DMS53 treated with DMSO at 0.1 percent for 48 hours (cell line): ENCODE measurements at regions not wholly inside any gene's neighbourhood (a gene's known extent, or its start where the extent isn't known, plus 50 kb on each side); places are given as distances from the start of the nearest gene placed in this dataset.

Experiments used
- DNase-seq: peaks from one replicate; lab custom pipeline; 2025; ENCODE audit not compliant: unreplicated experiment; lab: John Stamatoyannopoulos, UW

DNA sequence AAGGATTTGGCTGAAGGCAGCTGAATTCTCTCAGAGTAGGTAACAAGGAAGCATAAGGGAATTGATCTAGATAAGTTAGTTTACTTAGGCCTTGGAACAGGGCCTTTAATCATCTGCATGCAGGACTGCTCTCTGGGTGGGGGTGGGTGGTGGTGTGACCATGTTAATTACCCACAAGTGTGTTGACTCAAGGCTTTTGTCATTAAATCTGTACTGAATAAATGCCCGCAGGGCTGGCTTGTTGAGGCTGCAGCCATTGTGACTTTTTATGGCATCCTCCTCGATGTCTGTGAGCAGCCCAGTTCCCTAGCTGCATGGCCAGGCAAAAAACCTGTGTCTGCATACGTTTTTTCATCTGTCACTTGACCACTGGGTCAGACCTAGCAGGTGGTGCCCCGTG, 63.5 kb upstream of the ASCC3 start:
- no peak for DNase-seq

DNA sequence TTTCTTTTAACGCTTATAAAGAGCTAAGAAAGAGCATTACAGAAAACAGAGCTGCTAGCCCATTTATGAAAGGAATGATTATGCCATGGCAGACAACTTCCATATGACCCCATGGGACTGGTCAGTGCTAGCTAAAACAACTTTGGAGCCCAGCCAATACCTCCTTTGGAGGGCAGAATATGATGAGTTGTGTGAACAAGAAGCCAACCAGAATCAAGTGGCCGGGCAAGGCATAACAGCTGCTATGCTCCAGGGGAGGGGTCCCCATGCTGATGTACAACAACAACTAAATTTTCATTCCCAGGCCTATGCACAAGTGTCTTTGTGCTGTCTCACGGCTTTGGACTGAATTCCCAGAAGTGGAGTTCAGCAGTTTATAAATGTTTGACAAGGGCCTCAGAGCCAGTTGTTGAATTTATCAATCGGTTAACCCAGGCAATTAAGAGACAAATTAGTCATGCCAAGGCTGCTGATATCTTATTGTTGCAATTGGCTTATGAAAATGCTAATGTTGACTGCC, 65.0 kb upstream of the ASCC3 start:
- DNase-seq = no peak

DNA sequence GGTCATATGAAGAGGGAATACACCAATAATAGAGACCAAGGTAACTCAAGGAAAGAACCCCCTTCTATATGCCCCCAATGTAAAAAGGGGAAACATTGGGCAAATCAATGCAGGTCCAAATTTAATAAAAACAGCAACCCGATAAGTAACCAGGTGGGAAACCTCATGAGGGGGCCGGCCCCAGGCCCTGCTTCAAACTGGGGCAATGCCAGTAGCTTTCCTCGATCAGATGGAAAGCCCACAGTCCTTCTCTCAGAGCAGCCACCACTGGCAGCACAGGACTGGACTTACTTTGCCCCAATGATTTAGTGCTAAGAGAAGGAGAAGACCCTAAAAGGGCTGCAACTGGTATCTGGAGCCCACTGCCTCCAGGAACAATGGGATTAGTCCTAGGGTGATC, 65.6 kb upstream of the ASCC3 start:
- DNase-seq = no peak

DNA sequence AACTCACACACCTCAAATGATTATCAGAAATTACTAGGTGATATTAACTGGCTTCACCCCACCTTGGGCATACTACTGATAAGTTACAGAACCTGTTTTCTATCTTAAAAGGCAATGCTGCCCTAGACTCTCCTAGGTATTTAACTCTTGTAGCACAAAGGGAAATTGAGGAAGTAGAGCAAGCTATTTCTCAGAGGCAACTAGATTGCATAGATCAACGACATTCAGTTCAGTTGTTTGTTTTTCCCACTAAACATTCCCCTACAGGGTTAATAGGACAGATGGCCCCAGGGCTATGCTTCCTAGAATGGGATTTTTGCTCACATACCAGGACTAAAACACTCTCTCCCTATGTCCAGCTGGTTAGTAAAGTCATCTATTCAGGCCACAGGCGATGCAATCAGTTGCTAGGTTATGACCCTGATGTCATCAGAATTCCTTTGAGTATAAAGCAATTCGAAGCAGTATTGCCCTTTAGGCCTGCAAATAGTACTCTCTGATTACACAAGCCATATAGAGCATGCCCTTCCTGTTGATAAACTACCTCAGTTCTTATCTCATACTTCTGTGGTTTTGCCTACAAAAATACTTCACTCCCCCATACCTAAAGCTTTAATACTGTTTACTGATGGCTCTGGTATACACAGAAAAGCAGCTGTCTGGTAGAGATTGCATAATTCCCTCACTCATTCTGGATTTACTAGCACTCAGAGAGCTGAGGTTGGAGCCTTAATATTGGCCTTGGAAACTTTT, 67.4 kb upstream of the ASCC3 start:
- peak; percentile 6 for DNase-seq

DNA sequence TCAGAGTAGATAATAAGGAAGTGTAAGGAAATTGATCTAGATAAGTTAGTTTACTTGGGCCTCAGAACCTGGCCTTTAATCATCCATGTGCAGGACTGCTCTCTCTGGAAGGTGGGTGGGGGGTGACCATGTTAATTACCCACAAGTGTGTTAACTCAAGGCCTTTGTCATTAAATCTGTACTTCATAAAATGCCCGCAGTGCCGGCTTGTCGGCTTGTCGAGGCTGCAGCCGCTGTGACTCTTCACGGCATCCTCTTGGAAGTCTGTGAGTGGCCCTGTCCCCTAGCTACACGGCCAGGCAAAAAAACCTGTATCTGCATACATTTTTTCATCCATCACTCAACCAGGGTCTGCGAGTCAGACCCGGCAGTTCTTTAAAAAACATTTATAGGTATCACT, 70.9 kb upstream of the ASCC3 start:
- no peak for DNase-seq

DNA sequence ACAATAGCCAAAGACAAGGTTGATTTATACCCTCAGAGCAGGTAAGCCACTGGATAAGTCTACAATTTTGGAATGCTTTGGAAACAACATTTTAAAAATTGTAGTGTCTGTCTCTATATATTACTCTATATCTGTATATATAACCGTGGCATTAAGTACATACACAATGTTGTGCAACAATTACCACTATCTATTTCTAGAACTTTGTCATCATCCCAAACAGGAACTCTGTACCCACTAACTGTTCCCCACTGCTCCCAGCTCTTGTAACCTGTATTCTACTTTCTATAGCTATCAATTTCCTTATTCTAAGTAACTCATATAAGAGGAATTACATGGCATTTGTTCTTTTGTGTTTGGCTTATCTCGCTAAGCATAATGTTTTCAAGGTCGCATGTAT, 78.2 kb upstream of the ASCC3 start:
- DNase-seq = no peak

DNA sequence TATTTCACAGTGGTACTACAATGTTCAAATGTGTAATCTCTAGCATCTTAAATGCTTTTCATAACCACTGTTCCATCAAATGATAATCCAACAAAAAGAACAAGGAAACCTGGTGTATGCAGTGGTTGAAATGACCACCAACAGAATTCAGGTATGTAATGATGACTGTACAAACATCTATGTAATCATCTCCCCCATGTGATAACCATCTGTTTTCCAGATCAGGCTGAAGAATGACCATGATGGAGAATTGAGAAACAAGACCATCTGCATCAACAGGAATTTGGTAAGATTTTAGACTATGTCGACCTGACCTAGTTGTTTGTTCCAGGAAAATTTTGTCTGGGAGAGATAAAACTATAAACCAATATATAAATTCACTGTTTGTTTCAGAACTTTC, 81.3 kb upstream of the ASCC3 start:
- DNase-seq = no peak

DNA sequence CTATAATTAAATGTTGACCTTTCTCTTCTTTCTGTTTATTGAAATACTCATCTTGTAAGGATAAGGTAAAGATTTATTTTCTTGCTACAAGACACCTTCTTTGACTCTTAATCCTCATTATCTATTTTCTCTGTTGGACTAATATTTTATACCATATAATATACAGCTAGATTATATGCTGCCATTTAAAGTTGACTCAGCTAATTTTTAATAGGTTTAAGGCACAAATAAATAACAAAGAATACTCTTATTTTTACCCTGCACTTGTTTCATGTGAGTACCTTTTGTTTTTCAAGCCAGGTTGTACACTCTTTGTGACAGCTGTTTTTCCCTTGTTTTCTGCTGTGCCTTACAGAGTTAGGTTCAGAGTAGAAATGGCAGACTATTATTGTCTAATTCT, 83.9 kb upstream of the ASCC3 start:
- DNase-seq = no peak

DNA sequence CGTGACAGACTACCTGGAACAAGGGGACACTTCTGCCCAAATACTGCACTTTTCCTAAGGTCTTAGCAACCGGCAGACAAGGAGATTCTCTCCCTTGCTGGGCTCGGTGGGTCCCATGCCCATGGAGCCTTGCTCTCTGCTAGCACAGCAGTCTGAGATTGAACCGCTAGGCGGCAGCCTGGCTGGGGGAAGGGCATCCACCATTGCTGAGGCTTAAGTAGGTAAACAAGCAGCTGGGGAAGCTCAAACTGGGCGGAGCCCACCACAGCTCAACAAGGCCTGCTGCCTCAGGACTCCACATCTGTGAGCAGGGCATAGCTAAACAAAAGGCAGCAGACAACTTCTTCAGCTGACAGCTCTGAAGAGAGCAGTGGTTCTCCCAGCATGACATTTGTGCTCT, 87.8 kb upstream of the ASCC3 start:
- DNase-seq = peak; percentile 1

DNA sequence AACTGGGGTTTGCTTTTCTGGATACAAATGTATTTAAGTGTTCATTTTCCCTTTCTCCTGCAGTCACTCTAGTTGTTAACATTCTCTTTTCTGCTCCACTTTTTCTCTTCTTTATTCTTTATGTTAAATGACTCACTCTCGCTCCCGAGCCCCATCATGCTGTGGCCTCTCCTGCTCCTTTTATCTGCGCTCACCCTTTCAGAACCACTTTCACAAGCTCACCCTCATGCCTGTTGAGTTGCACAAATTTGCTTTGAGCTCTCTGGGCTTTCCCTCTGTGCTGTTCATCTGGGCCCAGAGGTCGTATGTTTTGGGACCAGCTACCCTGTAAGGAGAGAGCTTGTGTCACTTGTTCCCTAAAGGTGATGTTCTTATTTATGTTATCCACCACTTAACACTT, 98.1 kb upstream of the ASCC3 start:
- DNase-seq = no peak

DNA sequence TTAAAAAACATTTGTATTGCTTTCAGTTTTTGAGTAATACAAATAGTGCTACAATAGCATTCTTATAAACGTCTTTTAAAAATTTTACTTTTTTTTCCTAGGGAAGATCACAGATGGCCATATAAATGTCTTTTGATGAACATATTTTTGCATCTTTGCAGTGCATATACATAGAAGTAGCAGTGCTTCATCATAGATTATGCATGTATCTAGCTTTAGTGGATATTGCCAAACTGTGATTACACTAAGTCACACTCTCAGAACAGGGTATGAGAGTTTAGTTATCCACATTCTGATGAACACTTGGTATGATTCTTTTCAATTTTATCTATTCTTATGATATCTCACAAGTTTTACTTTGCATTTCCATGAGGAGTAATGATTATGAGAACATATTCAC, 99.8 kb upstream of the ASCC3 start:
- DNase-seq = no peak

DNA sequence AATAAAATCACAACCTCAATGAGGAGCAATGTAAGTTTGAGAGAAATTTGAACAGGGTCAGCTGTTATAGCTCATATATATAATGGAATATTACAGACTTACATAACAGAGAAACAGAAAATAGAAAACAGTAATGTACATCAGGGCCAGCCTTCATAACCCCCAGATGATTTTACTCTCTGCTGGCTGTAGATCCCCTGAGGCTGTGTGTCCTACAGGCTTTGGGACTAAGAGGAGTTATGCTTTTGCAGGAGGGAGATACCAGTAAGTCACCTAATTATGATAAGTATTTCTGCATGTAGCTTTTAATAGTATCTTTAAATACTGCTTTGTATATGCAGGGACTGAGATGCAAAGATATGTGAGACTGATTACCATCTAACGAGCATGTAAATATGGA, 105.8 kb upstream of the ASCC3 start:
- DNase-seq = no peak

DNA sequence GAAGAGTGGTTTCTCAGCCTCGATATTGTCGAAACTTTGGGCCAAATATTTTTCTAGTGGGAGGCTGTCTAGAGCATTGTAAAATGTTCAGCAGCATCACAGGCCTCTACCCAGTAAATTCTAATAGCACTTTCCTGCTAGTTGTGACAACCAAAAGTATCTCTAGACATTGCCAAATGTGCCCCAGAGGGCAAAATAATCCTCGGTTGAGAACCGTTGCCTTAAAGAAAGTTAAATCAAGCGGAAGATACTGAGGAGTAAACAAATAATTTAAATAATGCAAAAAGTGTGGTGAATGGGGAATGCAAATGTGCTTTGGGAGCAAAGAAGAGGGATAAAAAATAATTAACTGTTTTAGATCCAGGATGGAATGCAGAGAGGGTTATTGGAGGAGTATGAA, 106.4 kb upstream of the ASCC3 start:
- DNase-seq = no peak

DNA sequence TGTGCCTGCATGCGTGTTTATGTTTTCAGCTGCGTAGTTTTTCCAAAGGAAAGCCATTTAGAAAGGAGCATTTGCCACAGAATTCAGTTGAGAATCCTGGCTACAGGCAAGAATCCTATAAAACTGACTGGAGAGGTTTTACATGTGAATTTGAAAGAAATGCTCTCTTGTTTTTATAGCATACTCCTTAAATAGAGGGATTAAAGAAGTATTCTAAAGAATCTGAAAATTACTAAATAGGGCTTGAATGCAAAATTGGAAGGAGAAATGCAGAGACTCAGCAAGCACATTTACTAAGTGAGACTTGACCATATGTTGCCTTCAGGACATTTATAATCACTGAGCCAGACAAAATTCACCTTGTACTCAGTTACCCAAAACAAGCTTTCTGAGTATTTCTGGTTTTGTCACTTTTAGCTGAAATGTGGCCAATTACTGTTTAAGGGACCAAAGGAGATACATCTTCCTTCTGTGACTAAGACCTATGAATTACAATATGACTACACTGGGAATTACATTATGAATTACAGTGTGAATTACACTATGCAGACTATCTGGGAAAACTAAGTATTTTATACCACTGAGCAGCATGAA, 107.4 kb upstream of the ASCC3 start:
- DNase-seq = no peak

DNA sequence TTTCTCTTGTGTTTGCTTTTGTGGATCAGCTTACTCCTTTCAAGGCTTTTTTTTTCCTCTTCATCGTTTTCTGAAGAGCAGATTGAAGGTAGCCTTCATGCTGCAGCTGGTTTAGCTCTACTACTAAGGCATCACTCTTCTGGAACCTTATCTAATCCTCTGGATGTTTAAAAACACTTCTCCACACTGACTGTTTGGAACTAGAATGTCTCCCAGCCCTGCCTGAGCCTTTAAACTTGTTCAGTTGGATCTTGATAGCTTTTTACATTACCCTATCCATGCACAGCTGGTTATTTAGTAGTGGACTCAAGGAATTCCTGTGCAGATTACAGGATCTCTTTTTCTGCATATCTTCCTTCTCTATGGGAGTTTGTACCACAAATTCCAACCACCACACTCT, 108.9 kb upstream of the ASCC3 start:
- no peak for DNase-seq

DNA sequence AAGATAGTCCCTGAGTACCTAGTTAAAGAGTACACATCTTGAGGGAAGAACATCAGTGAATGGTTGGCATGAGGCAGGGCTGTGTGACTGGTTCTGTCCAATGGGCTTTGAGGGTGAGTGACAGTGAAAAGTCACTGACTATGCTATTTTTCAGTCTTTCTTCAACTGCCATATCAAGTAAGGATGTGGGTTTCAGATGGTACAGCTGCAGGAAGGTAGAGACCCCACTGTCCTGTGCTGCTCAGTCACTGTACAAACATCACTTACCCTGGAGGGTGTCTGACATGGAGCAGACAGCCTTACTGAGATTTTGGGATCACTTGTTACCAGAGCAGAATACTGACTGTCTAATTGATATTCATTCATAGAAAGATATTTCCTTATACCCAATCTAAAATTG, 115.3 kb upstream of the ASCC3 start:
- DNase-seq = no peak

DNA sequence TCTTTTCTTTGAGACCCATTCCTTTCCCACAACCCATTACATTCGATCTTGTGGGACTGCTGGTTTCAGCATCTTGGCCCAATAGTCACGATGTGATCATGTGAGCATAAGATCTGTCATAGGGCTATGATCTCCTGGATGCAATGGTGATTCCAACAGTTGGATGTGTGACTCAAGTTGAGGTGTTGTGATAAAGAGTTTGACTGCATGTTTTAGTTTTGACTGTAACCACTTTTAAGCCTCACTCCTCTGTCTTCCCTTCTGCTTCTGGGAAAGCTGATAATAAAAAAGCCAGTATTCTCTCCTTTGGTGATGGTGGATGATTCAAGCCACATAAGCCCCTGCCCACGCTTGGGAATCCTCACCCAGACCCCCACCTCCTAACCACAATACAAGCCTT, 117.0 kb upstream of the ASCC3 start:
- DNase-seq = no peak

DNA sequence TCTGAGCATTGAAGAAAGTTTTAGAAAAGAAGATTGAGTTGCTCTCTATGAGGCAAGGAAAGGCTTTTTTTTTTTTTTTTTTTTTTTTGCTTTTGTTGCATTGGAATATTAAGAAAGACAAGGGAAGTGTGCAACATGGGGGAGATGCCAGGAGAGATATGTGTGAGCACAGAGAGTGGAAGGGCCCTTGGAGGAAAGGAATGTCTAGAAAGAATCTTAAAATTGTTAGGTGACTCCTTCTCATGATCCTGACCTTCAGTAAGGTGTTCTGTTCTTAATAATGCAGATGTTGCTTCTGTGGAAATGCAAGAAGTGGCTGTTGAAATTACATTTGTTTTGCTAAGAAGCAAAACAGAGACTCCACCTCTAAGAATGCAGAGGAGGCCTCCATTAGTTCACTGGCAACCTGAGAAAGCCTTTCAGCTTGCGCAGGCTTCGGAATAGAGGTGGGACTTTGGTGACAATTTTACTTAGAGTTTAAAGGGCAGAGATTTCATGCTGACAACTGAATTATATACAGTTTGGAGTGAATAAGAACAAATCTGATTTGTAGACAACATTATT, 118.0 kb upstream of the ASCC3 start:
- no peak for DNase-seq

DNA sequence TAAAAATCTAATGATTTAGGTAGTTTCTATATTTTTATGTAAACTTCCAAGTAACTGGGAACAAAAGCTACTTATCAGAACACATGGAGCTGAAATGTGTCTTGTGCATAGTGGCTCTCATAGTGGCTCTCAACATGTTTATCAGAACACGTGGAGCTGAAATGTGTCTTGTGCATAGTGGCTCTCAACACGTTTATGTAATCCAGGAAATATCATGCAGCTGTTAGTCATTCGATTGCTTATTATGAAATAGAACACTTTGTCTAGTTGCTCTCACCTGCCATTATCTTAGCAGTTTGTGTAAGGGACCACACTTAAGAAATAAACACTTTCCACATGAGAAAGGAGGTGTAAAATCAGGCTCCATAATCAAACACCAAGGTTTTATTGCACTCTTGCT, 119.2 kb upstream of the ASCC3 start:
- no peak for DNase-seq

DNA sequence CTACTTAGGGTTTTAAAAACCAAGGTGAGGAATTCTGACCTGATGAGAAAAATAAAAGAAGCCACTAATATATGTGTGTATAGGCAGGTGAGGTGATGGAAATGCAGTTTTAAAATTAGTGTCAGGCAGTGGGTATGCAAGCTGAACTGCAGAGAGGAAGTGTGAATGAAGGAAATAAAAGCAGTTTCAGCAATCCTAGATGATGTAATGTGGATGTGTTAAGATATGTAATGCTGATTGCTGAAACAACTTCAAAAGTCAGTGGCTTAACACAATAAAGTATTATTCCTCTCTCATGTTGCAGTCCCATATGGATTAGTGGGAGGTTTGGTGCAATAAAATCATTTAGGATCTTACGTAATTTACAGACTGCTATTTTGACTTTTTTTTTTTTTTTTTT, 119.9 kb upstream of the ASCC3 start:
- DNase-seq = no peak

DNA sequence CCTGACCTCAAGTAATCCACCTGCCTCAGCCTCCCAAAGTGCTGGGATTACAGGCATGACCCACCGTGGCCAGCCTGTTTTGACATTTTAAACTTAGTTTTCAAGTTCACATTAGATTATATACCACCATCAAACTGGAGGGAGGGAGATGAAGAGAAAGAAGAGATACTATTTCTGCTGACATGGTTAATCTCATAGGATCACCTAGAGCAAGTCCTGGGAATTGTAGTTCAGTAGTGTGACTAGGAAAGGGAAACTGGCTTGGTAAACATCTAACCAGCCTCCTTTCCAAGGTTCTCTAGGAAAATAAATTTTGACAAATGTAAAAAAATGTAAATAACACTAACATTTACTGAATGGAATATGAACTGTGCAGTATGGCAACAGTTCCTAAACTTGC, 120.5 kb upstream of the ASCC3 start:
- no peak for DNase-seq

DNA sequence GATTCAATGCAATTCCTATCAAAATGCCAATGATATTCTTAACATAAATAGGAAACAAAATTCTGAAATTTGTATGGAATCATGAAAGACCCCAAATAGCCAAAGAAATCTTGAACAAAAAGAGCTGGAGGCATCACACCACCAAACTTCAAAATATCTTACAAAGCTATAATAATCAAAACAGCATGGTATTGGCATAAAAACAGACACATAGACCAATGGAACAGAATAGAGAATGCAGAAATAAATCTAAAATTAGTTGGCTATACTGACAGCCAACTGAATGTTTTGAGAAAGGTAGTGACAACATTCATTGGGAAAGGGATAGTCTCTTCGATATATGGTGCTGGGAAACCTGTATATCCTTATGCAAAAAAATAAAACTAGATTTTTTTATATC, 121.9 kb upstream of the ASCC3 start:
- no peak for DNase-seq

DNA sequence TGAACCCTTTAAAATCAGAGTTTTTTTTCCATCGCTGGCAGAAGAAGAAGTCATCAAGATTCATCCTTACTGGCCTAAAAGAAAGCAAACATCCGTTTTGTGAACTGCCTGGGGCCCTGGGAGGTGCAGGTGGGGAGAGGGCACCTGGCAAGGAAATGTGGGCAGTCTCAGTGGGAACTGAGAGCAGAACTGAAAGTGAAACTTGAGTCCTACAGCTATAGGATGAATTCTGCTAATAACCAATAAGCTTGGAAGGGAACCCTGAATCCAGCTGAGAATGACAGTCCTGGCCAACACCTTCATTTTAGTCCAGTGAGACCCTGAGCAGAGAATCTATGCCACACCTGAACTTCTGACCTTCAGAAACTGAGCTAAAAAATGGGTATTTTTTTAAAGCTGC, 130.1 kb upstream of the ASCC3 start:
- peak; percentile 51 for DNase-seq
